ENCODE measurements at regions not wholly inside any gene's neighbourhood (a gene's known extent, or its start where the extent isn't known, plus 50 kb on each side); places are given as distances from the start of the nearest gene placed in this dataset.

- Histone ChIP-seq H3K27me3 (ENCODE audit: insufficient read depth in 3 of 3, low read length in 2 of 3) (no peaks in the 10 kb centered on the region), H3K36me3 (ENCODE audit: insufficient read depth in 1 of 2, low read depth in 1 of 2) (no peaks in the 10 kb centered on the region), H3K9me3 (peaks cover 4% of the 10 kb centered on the region), H3K27ac (no peak overlapping the region), H3K4me3 (no peak overlapping the region), H3K4me1 (no peaks in the 10 kb centered on the region)
- WGBS, 3 donors, result 39 to 81% (median 74%) methylated on average over 2 of the region's 2 CpGs
- no peak for ATAC-seq
- no peak for TF ChIP-seq CTCF (IDR thresholded peaks at IDR 0.05)
- no peak for DNase-seq
- intact Hi-C loops (cut with DNase I), result no loop called here
Observed at GRCh38 chr3:67765575-67765974, 111.2 kb upstream of the SUCLG2 start.

GRCh38 chr3:67745296-67745695 is 90.9 kb upstream of the SUCLG2 start:
- H3K36me3 ChIP-seq (ENCODE audit: insufficient read depth in 1 of 2, low read depth in 1 of 2), result no peaks in the 10 kb centered on the region
- 51 to 66% (median 59%) methylated on average over 1 of the region's 1 CpG for WGBS, 3 donors
- no peaks in the 10 kb centered on the region for H3K27me3 ChIP-seq (ENCODE audit: insufficient read depth in 3 of 3, low read length in 2 of 3)
- DNase-seq, result no peak
- no peak overlapping the region for H3K4me3 ChIP-seq
- H3K27ac ChIP-seq, result no peak overlapping the region
- no peak for ATAC-seq
- no peaks in the 10 kb centered on the region for H3K9me3 ChIP-seq
- intact Hi-C loops (cut with DNase I), result no loop called here
- TF ChIP-seq CTCF (IDR thresholded peaks at IDR 0.05), result no peak
- no peaks in the 10 kb centered on the region for H3K4me1 ChIP-seq

- Histone ChIP-seq H3K27me3 (ENCODE audit: insufficient read depth in 3 of 3, low read length in 2 of 3) (no peaks in the 10 kb centered on the region), H3K4me1 (no peaks in the 10 kb centered on the region), H3K4me3 (no peak overlapping the region), H3K9me3 (no peaks in the 10 kb centered on the region), H3K27ac (no peak overlapping the region), H3K36me3 (ENCODE audit: insufficient read depth in 1 of 2, low read depth in 1 of 2) (no peaks in the 10 kb centered on the region)
- ATAC-seq (no peak), DNase-seq (no peak)
- no peak for TF ChIP-seq CTCF (IDR thresholded peaks at IDR 0.05)
- intact Hi-C loops (cut with DNase I), result no loop called here
Observed at GRCh38 chr3:67744699-67745098, 90.3 kb upstream of the SUCLG2 start.

- Histone ChIP-seq H3K4me1 (no peaks in the 10 kb centered on the region), H3K36me3 (ENCODE audit: insufficient read depth in 1 of 2, low read depth in 1 of 2) (no peaks in the 10 kb centered on the region), H3K4me3 (no peak overlapping the region), H3K27ac (no peak overlapping the region), H3K27me3 (ENCODE audit: insufficient read depth in 3 of 3, low read length in 2 of 3) (no peaks in the 10 kb centered on the region), H3K9me3 (no peaks in the 10 kb centered on the region)
- intact Hi-C loops (cut with DNase I), result no loop called here
- TF ChIP-seq CTCF (IDR thresholded peaks at IDR 0.05), result no peak
- ATAC-seq, result no peak
- DNase-seq, result no peak
Observed at GRCh38 chr3:67739851-67740250, 85.4 kb upstream of the SUCLG2 start.

- Histone ChIP-seq H3K27ac (no peak overlapping the region), H3K4me1 (no peaks in the 10 kb centered on the region), H3K27me3 (ENCODE audit: insufficient read depth in 3 of 3, low read length in 2 of 3) (no peaks in the 10 kb centered on the region), H3K4me3 (no peak overlapping the region), H3K9me3 (no peaks in the 10 kb centered on the region), H3K36me3 (ENCODE audit: insufficient read depth in 1 of 2, low read depth in 1 of 2) (no peaks in the 10 kb centered on the region)
- intact Hi-C loops (cut with DNase I), result no loop called here
- TF ChIP-seq CTCF (IDR thresholded peaks at IDR 0.05), result no peak
- no peak for ATAC-seq
- no peak for DNase-seq
- WGBS, 3 donors, result 89 to 95% (median 89%) methylated on average over 9 of the region's 9 CpGs
Observed at GRCh38 chr3:67737906-67738865, 83.8 kb upstream of the SUCLG2 start.
